ENCODE measurements at regions not wholly inside any gene's neighbourhood (a gene's known extent, or its start where the extent isn't known, plus 50 kb on each side); places are given as distances from the start of the nearest gene placed in this dataset.

GRCh38 chr12:24750263-24750662 lies 198.6 kb downstream of the BCAT1 start:
- TF ChIP-seq, protein P1, sequence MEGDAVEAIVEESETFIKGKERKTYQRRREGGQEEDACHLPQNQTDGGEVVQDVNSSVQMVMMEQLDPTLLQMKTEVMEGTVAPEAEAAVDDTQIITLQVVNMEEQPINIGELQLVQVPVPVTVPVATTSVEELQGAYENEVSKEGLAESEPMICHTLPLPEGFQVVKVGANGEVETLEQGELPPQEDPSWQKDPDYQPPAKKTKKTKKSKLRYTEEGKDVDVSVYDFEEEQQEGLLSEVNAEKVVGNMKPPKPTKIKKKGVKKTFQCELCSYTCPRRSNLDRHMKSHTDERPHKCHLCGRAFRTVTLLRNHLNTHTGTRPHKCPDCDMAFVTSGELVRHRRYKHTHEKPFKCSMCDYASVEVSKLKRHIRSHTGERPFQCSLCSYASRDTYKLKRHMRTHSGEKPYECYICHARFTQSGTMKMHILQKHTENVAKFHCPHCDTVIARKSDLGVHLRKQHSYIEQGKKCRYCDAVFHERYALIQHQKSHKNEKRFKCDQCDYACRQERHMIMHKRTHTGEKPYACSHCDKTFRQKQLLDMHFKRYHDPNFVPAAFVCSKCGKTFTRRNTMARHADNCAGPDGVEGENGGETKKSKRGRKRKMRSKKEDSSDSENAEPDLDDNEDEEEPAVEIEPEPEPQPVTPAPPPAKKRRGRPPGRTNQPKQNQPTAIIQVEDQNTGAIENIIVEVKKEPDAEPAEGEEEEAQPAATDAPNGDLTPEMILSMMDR (IDR thresholded peaks at IDR 0.05; ENCODE audit: insufficient read depth, low read depth, low read length): no peak
- no peak for TF ChIP-seq EZH2 (IDR thresholded peaks at IDR 0.05; ENCODE audit: insufficient read depth, low read length)
